GM10248 (cell line): ENCODE measurements at regions not wholly inside any gene's neighbourhood (a gene's known extent, or its start where the extent isn't known, plus 50 kb on each side); places are given as distances from the start of the nearest gene placed in this dataset.
"Not testable (repeated sequence)": the region's sequence is repeated elsewhere in the genome, so short reads cannot be mapped to it uniquely, and the experiment has no call there.

Experiments used
- CTCF ChIA-PET: fragments of 300-600 bp; sonication (Branson Sonifier 250); formaldehyde crosslinking; extraction: SDS; loops from one replicate; lab custom pipeline; 2021; ENCODE audit warnings: antibody characterized with exemption; lab: Yijun Ruan, JAX
- POLR2A ChIA-PET: fragments of 350-650 bp; sonication (Branson Sonifier 250); formaldehyde crosslinking; extraction: SDS; loops from one replicate; lab custom pipeline; 2020; ENCODE audit warnings: antibody characterized with exemption; lab: Yijun Ruan, JAX
- DNase-seq: peaks from one replicate; pipeline ENCODE4 v3.0.0; 2012; ENCODE audit errors: extremely low spot score
- CTCF ChIP-seq: IDR thresholded peaks from 2 replicates; pipeline ENCODE4 v1.5.1; 2012; ENCODE audit warnings: mild to moderate bottlenecking, low read depth; ENCODE audit errors: extremely low read depth, missing control alignments, control extremely low read depth

DNA sequence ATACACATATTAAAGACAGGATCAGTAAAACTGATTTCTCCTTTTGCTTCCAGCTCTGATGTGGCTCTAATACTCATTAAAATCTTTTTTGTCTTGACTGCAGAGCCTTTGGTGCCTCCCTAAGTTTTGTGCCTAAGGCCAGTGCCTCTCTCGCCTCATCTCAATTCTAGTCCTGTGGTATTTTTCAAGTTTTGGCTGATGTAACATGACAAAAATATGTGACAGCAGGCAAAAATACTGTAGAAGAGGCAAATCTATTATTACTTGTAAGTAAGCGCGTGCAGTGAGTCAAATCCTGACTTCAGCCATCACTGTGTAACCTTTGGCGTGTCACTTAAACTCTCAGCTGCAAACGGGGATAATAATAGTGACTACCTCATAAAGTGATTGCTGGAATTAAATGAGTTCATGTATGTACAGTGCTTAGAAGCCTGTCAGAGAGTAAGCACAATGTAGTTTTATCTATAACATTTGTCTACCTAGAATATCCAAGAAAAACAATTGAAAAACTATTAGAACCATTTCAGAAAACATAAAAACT lies 74.0 kb downstream of the MAB21L3 start:
- no peak for DNase-seq
- no peak for TF ChIP-seq CTCF
- POLR2A ChIA-PET = no interaction called here
- CTCF ChIA-PET = no interaction called here

GRCh38 chr1:116189481-116189880 lies 78.3 kb downstream of the MAB21L3 start:
- no peak for TF ChIP-seq CTCF
- ChIA-PET POLR2A (no interaction called here), CTCF (no interaction called here)
- DNase-seq = no peak

GRCh38 chr1:116191294-116191693 lies 80.1 kb downstream of the MAB21L3 start:
- no peak for DNase-seq
- no peak for TF ChIP-seq CTCF
- POLR2A ChIA-PET = no interaction called here
- CTCF ChIA-PET = interaction anchor here (1.0 to 1.4 kb wide), 3 partner anchors 44 to 294 kb away, joined by 3 to 4 read pairs (median 3); no protein-coding TSS in a partner anchor

DNA sequence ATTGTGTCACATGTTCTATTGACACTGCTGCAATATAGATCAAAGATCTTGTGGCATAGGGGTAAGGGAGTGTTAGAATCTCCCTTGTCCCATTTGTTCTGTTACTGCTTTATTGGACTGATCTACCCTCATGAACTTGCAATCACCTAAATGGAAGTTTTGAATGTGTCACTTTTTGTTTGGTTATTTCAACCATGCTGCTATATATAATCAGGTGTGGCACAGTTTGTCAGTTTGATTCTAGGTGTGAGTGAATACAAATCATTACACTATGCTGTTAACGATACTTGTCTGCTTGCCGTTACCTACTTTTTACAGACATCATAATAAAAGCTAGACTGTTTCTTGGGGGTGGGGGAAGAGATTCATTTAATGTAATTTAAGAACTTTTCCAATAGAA lies 82.6 kb downstream of the MAB21L3 start:
- POLR2A ChIA-PET = no interaction called here
- DNase-seq = no peak
- CTCF ChIA-PET = interaction anchor here (0.7 to 1.2 kb wide), 3 partner anchors 25 to 32 kb away, joined by 3 read pairs; no protein-coding TSS in a partner anchor
- no peak for TF ChIP-seq CTCF

- ChIA-PET POLR2A (no interaction called here), CTCF (interaction anchor here (0.7 to 1.2 kb wide), 2 partner anchors 26 to 31 kb away, joined by 3 read pairs; no protein-coding TSS in a partner anchor)
- TF ChIP-seq CTCF = no peak
- no peak for DNase-seq
These were observed 83.4 kb downstream of the MAB21L3 start for GRCh38 chr1:116194568-116194967.

DNA sequence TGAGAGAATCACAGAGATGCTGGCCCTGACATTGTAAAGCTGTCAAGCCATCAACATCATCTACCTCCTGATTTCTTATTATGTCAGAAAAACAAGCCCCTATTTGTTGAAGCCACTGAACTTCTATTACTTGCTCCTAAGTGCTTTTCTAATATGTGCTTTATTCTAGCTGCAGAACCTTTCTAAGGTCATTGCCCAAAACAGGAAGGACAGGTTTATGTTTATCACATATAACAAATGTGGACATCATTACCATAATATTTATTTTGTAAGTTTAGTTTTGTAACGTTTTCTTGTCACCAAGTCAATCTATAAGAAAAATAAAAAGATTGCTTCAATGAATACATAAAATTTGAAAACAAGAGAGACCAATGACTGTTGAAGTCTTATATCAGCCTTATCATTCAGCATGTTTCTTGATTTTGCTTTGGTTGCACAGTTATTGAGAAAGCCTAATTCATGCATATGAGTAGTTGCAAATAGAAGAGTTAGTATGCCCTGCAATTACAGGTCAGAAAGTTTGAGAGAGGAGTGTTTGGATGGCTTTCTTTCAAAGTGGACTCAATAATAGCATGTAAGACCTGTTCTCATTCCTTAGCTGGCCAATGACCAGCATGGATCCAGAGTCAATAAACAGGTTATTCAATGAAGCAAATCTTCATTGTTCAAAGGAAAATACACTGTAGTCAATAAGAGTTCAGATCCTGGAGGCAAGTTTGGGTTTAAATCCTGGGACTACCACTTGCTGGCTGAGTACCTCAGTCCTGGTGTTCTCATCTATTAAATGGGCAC lies 84.1 kb downstream of the MAB21L3 start:
- DNase-seq = no peak
- CTCF ChIA-PET = interaction anchor here (1.2 kb wide), 1 partner anchor 30 kb away, joined by 3 read pairs; no protein-coding TSS in a partner anchor
- TF ChIP-seq CTCF = no peak
- POLR2A ChIA-PET = no interaction called here

- DNase-seq, POLR2A ChIA-PET, CTCF ChIA-PET: not testable (repeated sequence)
These were observed 89.1 kb downstream of the MAB21L3 start for GRCh38 chr1:116200343-116200742.
